Memory B cell (primary cell): ENCODE measurements at regions not wholly inside any gene's neighbourhood (a gene's known extent, or its start where the extent isn't known, plus 50 kb on each side); places are given as distances from the start of the nearest gene placed in this dataset.

Experiments
- ATAC-seq: fragments of 150-1000 bp; cut with Tn5 transposase; 2 replicates; pipeline ENCODE4 v1.10.0; 2021; ENCODE audit warnings: low read depth, mild to moderate bottlenecking, moderate library complexity
- DNase-seq, 2 donors: peaks; one replicate each; pipeline ENCODE4 v3.0.0; 2022; ENCODE audit warnings: low spot score in 2 of 2
- H3K27ac Mint-ChIP-seq: one replicate; pipeline ENCODE4 v1.8.0; 2022; ENCODE audit warnings: mild to moderate bottlenecking, moderate library complexity, mixed read lengths
- H3K27me3 Mint-ChIP-seq: one replicate; pipeline ENCODE4 v1.8.0; 2022; ENCODE audit warnings: mixed read lengths
- H3K36me3 Mint-ChIP-seq: one replicate; pipeline ENCODE4 v1.8.0; 2022; ENCODE audit warnings: mild to moderate bottlenecking, mixed read lengths
- H3K4me1 Mint-ChIP-seq: one replicate; pipeline ENCODE4 v1.8.0; 2022; ENCODE audit warnings: mixed read lengths
- H3K4me3 Mint-ChIP-seq: one replicate; pipeline ENCODE4 v1.8.0; 2022; ENCODE audit warnings: mild to moderate bottlenecking, moderate library complexity, mixed read lengths
- H3K9me3 Mint-ChIP-seq: one replicate; pipeline ENCODE4 v1.8.0; 2022; ENCODE audit warnings: mixed read lengths

DNA sequence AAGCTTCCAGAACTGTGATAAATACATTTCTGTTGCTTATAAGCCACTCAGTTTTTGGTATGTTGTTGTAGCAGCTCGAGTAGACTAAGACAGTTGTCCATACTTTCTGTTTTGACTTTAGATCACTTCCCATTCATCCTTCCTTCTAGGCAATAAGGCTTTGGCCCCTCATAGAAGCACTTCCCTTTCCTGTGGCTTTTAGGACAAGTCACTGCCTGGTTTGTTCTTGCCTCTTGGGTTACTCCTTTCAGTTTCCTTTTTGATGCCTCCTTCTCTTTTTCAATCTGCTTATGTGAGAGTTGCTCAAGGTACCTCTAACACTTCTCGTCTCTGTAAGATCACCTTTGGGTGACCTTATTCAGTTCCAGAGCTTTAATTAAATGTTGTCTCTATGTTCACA is 72.4 kb upstream of the NTRK2 start:
- Mint-ChIP-seq H3K4me1 (peaks cover 7% of the 10 kb centered on the region), H3K27ac (no peak overlapping the region), H3K36me3 (no peaks in the 10 kb centered on the region), H3K27me3 (peaks cover 4% of the 10 kb centered on the region), H3K4me3 (no peak overlapping the region), H3K9me3 (peaks cover 12% of the 10 kb centered on the region)
- no peak for ATAC-seq
- no peak for DNase-seq

GRCh38 chr9:84598921-84599636 is 70.5 kb upstream of the NTRK2 start:
- Mint-ChIP-seq H3K36me3 (no peaks in the 10 kb centered on the region), H3K27ac (no peak overlapping the region), H3K9me3 (peaks cover 12% of the 10 kb centered on the region), H3K4me1 (peaks cover 7% of the 10 kb centered on the region), H3K27me3 (peaks cover 4% of the 10 kb centered on the region), H3K4me3 (no peak overlapping the region)
- DNase-seq (no peak), ATAC-seq (no peak)

GRCh38 chr9:84600739-84601138 is 68.8 kb upstream of the NTRK2 start:
- Mint-ChIP-seq H3K4me3 (no peak overlapping the region), H3K36me3 (peaks cover 3% of the 10 kb centered on the region), H3K27me3 (peaks cover 4% of the 10 kb centered on the region), H3K9me3 (peaks cover 14% of the 10 kb centered on the region), H3K4me1 (peaks cover 7% of the 10 kb centered on the region), H3K27ac (no peak overlapping the region)
- DNase-seq (no peak), ATAC-seq (no peak)

GRCh38 chr9:84604223-84604622 is 65.3 kb upstream of the NTRK2 start:
- peaks cover 8% of the 10 kb centered on the region for H3K9me3 Mint-ChIP-seq

DNA sequence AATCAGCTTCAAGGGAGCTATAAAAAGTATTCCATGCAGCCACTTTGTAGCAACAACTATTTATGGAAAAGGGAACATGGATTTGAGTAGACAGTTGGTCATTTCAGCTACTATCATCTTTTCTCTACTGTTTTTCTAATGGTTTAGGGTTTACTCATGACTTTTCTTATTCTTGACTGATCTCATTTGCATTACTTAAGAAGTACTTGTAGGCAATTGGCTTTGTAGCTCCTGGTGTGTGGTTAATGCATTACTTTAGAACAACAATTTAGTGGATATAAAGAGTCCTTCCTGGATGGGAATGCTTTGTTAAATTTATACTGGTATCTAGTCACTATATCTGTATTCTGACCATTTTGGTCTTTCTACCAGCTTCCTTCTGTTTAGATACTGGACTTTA is 59.8 kb upstream of the NTRK2 start:
- H3K27me3 Mint-ChIP-seq = no peaks in the 10 kb centered on the region
- DNase-seq (no peak), ATAC-seq (no peak)
- peaks cover 5% of the 10 kb centered on the region for H3K9me3 Mint-ChIP-seq
- H3K4me3 Mint-ChIP-seq = no peak overlapping the region
- H3K4me1 Mint-ChIP-seq = no peaks in the 10 kb centered on the region
- H3K36me3 Mint-ChIP-seq = no peaks in the 10 kb centered on the region
- no peak overlapping the region for H3K27ac Mint-ChIP-seq

More at GRCh38 chr9:84604223-84604622, 65.3 kb upstream of the NTRK2 start:
- no peak overlapping the region for H3K4me3 Mint-ChIP-seq
- peaks cover 2% of the 10 kb centered on the region for H3K27me3 Mint-ChIP-seq
- DNase-seq = no peak
- H3K36me3 Mint-ChIP-seq = peaks cover 3% of the 10 kb centered on the region
- no peaks in the 10 kb centered on the region for H3K4me1 Mint-ChIP-seq
- no peak for ATAC-seq
- no peak overlapping the region for H3K27ac Mint-ChIP-seq

DNA sequence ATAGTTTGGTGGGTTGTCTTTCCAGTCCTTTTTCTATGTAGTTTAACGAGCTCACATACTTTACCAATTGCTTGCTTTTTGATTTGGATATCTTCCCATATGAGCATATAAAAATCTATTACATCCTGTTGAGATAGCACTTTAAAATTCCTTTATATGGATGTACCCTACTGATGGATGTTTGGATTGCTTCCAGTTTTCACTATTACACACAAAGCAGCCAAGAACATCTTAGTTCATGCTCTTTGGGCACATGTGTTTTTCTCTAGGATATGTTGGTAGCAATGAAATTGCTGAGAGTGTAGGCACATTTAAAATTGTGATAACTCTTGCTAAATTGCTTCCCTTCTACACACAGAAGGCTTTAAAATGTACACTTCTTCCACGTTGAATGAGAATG is 56.1 kb upstream of the NTRK2 start:
- no peak for DNase-seq

GRCh38 chr9:84615544-84615943 is 54.0 kb upstream of the NTRK2 start:
- H3K4me1 Mint-ChIP-seq = no peaks in the 10 kb centered on the region
- no peaks in the 10 kb centered on the region for H3K36me3 Mint-ChIP-seq
- ATAC-seq = no peak
- no peak for DNase-seq
- H3K4me3 Mint-ChIP-seq = no peak overlapping the region
- H3K27ac Mint-ChIP-seq = no peak overlapping the region
- H3K27me3 Mint-ChIP-seq = no peaks in the 10 kb centered on the region
- H3K9me3 Mint-ChIP-seq = peaks cover 1% of the 10 kb centered on the region

More for the DNA sequence above, 56.1 kb upstream of the NTRK2 start:
- no peak for ATAC-seq
- H3K36me3 Mint-ChIP-seq = no peaks in the 10 kb centered on the region
- no peak overlapping the region for H3K4me3 Mint-ChIP-seq
- H3K27ac Mint-ChIP-seq = no peak overlapping the region
- no peaks in the 10 kb centered on the region for H3K27me3 Mint-ChIP-seq
- H3K9me3 Mint-ChIP-seq = peaks cover 3% of the 10 kb centered on the region
- H3K4me1 Mint-ChIP-seq = no peaks in the 10 kb centered on the region

DNA sequence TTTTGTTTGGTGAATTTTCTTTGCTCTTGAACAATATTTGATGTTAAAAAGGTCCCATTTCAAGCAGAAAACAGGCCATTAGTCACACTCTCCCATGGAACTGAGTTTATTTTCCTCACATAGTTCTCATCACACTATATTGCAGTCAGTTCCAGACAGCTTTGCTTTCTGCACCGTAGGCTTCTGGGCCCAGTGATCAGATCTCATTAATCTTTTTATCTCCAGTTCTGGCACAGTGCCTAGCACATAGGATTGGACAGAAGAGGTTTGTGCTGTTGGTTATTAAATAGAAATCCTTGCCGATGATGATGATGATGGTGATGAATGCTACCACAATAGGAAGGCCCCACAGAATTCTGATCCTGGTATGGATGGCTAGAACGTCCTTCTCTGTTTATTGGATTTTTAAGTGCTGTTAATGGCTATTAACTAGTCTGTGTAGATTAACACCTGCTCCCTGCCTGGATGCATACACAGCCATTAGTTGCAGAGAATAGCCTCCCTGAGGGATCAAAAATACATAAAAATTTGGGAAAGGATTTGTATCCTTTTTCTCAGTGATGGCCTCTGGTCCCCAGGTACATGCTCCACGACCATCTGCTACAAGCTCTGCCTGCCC is 52.0 kb upstream of the NTRK2 start:
- no peak for ATAC-seq
- H3K4me1 Mint-ChIP-seq = no peaks in the 10 kb centered on the region

More for the DNA sequence above, 52.0 kb upstream of the NTRK2 start:
- H3K27me3 Mint-ChIP-seq = peaks cover under 1% of the 10 kb centered on the region
- H3K9me3 Mint-ChIP-seq = peaks cover 1% of the 10 kb centered on the region
- H3K27ac Mint-ChIP-seq = no peak overlapping the region
- no peaks in the 10 kb centered on the region for H3K36me3 Mint-ChIP-seq
- DNase-seq = no peak
- H3K4me3 Mint-ChIP-seq = no peak overlapping the region
